Dedifferentiated amniotic fluid mesenchymal stem cell (primary cell): ENCODE measurements at regions not wholly inside any gene's neighbourhood (a gene's known extent, or its start where the extent isn't known, plus 50 kb on each side); places are given as distances from the start of the nearest gene placed in this dataset.
"Not testable (repeated sequence)": the region's sequence is repeated elsewhere in the genome, so short reads cannot be mapped to it uniquely, and the experiment has no call there.

ENCODE experiments used
- DNase-seq: peaks from one replicate; pipeline ENCODE4 v3.0.0-alpha.2; 2016; ENCODE audit errors: extremely low spot score

DNA sequence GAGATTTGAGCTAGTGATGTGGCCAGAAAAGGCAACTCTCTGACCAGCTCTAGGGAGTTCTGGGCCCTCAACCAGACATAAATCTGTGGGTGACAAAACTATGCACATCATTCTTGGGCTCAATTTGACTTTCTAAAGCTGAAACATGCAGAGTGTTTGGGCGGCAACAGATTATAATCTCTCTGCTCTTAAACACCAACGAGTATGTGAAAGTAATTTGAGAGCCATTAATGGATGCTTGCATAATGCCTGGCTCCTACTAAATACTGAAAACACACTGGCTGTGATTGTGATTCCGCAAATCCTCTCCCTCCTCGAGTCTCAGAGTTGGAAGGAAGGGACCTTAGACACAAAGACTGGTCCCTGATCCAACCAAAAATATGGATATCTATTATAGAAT lies 186.7 kb downstream of the UACA start:
- DNase-seq = no peak

DNA sequence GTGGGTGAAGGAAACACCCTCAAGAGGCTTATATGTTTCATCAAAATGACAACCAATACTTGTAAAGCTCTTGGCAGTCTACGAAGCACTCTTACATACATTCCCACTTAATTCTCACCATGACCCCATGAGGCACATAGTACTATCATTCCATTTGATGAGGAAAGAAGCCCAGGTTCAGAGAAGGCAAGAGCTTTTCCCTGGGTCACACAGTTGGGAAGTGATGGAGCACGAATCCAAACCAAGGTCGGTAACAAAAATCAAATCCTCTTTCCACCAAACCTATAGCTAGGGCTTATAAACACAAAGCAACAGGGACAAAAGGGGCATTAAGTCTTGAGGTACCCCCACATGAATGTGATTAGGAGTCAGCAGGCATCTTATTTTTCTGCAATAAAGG lies 187.1 kb downstream of the UACA start:
- DNase-seq = no peak

DNA sequence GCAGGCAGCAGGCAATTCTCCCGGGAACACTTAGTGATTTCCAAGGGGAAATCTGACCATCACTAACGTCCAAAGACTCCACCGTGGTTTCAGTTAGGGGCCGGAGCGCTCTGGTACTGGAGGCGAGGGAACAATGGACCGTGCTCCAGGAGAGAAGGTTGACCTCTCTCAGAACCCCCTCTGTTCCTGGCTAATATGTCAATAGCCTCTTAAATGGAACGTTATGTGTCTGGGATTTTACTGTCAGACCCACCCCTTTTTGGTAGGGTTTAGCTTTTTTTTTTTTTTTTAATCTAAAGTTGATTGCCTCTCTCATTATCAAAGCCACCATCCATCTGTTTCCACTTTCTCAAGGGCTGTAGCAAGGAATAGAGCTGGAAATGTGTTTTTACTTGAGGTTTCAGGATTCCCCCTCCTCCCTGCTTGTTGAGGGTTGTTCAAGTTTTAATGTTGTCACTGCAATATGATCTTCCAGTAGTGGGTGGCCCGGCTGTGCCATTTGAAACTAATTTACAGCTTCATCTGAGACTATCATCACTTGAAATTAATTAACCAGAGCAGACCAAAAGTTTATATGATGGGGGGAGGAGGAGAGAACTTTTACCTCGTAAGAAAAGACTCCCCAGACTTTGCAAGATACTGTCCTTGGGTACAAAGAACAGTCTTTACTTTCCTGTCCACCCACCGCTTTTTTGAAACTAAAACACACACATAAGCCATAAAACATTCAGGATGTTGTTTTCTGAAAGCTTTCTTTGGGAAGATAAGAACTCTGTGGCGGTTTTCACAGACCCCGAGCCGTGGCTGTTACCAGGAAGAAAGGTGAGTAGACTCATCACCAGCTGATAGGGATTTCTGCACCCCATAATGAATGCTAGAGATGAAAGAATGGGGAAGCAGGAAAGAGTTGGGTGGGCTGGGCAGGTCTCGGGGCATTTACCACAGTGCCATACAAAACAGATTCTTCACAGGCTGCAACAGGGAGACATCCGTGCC lies 187.8 kb downstream of the UACA start:
- peak; percentile 34 for DNase-seq

DNA sequence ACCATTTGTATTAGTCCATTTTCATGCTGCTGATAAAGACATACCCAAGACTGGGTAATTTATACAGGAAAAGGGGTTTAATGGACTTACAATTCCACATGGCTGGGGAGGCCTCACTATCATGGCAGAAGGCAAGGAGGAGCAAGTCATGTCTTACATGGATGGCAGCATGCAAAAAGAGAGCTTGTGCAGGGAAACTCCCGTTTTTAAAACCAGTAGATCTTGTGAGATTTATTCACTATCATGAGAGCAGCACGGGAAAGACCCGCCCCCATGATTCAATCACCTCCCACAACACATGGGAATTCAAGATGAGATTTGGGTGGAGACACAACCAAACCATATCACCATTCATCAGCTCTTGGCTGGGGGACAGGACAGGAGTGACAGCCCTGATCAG lies 189.0 kb downstream of the UACA start:
- DNase-seq = not testable (repeated sequence)

DNA sequence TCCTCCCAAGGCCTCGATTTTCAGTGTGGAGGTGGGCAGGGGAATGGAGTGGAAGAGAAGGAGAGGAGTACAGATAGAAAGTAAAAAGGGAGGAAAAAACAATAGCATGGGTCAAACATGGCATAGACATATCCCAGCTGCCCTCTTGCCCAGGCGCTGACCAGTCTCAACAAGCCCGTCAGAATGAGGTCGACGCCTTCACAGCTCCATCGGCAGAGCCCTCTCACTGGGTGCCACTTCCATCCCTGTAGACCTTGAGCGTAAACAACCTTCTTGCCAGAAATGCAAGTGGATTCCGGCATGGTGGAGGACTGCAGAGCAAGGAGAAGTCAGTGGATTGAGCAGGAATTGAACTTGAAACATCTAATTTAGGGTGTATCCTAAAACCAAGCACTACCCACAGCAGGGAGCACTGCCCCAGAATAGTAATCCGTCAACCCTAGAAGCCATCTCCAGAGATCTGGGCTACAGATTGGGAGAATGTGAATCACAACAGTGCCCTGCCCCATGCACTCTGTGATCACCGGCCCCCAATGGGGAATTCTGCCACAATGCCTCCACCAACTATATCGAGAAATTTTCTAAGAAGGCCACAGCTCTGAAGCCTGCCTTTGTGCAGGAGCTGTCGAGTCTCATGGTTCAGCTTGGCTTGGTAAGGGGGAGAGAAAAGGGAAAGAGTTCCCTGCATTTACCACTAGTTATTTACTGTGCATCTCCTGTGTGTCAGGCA lies 190.1 kb downstream of the UACA start:
- DNase-seq = no peak

DNA sequence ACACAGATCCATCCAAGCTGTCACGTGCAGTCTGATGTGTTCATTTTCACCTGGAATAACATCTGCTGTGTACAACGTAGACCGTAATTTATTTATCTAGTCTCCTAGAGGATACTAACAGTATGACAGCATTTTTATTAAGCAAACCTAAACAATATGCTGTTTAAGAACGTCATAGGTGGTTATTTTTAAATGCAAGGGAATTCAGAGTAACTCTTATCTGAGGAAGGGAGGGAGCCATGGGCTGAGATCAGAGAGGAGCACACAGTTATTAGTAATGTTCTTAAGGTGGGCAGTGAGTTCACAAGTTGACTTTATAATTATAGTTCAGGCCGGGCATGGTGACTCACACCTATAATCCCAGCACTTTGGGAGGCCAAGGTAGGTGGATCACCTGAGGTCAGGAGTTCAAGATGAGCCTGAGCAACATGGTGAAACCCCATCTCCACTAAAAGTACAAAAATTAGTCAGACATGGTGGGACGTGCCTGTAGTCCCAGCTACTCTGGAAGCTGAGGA lies 193.6 kb downstream of the UACA start:
- no peak for DNase-seq

DNA sequence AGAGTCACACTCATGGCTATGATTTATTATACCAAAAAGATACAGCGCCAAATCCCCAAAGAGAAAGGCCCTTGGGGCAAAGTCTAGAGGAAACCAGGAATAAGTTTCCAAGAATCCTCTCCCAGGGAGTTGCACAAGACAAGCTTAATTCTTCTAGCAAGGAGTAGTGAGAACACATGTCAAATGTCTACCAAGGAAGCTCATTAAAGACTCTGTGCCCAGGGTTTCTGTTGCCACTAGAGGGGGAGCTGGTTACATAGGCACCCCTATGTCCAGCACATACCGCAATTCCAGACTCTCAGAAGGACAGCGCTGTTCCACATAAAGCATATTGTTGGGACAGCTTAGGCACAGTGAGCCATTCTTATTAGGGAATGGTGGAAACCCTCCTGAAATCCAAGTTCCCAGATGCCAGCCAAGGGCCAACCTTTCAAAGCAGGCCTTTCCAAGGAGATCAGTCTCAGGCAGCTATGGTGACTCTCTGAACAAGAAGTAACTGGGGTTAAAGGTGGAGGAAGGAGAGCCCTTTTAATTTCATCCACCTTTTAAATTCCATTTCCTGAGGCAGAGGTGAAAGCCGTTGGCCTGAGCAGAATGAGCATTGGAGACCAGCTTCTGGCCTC lies 194.2 kb downstream of the UACA start:
- DNase-seq = peak; percentile 34

DNA sequence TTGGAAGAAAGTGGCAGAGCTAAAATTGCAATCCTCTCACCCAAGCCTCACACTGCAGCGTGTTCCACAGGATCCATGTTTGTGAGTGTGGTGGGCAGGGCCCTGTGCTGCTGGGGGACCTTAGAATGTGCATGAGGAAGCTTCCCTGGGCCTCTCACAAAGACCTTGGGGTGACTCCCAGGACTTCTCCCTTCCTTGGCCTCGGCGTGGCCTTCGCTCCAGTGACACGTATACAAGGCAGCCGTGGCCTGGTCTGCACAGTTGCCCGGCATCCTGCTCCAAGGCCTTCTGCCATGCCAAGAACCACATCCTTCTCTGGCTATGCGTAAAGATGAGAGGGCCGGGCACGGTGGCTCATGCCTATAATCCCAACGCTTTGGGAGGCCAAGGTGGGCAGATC lies 196.4 kb downstream of the UACA start:
- DNase-seq = no peak

DNA sequence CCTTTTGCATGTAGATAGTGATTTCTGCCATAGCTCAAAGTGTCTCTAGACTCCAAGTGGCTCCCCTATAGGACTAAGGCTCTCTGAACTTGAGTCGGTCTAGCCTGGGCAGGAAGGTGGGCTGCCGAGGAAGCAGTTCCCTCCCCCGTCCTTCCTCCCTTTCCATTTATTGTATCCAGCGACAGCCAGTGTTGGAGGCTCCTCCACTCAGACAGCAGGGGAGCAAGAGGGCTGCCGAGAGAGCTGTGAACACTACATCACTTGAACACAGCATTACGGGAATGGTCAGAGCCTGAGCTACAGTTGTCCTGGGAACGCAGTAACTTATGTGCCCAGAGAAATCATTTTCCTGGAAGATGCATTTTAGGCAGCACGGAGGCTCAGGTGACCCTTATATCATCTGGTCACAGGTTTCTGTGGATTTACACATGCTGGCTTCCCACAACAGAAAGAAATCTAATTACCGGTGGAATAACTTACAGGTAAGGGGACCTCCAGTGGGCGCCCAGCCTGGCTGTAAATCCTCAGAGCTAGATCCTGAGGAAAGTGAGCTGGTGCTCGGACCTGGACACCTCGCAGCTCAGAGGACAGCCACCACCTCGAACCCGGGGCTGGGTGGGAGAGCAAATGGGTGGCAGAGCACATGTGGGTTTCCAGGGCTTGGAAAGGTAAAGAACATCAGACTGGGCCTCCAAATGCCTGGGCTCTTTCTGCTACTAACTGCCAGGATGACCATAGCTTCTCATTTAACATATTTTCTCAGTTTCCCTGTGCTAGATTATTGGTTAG lies 197.1 kb downstream of the UACA start:
- no peak for DNase-seq

DNA sequence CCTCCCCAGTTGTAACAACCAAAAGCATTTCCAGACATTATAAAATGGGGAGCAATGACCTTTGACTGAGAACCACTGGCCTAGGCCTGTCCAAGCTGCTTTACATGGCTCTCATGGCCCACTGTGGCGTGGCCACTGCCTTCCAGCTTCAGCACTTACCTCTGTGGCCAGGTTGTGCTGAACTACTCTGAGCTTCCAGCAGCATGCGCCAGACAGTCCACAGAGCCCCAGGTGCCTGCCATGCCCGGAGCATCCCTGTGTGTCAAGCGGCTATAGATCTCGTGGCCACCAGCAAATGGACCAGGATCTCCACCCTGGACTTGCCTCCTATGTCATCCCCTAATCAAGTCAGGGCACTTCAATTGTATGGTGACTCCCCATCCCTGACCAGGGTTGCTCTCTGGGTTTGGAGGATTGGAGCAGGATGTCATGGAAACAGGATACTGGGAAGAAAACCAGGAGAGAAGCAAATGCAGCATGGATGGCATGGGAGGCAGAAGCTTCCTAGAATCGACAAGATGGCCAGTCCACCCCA lies 199.7 kb downstream of the UACA start:
- DNase-seq = no peak

DNA sequence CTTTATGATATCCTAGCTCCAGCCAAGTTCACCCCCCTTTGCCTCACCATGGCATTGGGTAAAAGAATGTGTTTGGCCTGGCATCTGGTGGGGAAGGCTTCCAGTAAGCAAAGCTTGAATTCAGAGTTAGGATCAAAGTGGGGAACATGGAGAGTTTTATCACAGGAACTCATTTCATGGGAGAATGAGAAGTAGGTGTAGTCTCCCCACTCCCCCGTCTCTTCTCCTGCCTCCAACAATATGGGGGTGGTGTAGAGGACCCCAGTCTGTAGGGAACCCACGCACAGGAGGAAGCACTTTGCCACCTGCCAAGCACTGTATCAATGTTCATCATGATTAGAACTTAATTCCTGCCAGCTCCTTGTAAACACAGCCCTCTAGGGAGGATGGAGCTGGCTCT lies 200.5 kb downstream of the UACA start:
- no peak for DNase-seq

DNA sequence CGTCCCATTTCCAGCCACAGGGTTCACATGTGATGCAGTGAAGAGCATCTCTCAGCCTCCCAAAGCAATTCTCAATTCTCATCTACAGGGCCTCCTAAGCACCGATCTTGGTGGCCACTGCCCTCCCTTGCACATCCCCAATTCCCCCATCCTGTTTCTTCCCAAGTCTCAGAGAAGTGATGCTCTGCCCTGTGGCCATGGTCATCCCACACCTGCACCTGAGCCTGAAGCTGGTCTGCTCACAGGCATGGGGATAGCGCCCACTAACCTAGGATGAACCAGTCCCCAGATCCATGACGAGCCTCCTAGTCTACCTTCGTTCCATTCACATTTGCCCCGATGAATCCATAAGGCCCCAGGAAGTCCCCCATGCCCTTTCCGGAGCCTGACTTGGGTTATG lies 201.5 kb downstream of the UACA start:
- no peak for DNase-seq

DNA sequence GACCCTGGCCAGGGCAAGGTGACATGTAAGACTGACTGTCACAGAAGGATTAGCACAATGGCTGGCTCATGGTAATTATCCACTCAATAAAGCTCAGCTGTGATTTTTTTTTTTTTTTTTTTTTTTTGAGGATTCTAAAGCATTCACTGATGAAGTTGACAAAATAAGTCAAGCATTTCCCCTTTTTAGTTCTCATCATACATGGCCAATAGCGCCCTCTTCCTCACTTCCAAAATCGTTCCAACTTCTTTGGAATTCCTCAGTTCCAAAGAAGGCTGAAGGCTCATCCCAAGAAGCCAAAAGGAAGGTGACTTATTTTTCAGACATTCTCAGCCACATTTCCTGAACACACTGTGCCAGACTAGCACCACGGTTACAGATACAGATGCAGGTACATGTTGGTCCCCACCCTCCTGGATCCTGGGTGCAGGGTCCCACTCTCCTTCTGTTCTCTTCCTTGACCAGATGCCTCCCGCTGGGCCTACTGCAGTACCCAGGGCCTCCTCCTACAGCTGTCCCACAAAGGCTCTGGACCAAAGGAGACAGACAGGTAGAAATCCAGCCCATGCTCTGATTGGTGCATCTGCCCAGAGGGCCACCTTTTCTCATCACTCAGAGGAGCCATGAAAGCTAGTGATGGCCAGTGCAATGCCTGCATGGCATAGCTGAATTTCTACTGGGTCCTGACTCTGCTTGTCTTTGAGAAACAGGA lies 202.6 kb downstream of the UACA start:
- no peak for DNase-seq

DNA sequence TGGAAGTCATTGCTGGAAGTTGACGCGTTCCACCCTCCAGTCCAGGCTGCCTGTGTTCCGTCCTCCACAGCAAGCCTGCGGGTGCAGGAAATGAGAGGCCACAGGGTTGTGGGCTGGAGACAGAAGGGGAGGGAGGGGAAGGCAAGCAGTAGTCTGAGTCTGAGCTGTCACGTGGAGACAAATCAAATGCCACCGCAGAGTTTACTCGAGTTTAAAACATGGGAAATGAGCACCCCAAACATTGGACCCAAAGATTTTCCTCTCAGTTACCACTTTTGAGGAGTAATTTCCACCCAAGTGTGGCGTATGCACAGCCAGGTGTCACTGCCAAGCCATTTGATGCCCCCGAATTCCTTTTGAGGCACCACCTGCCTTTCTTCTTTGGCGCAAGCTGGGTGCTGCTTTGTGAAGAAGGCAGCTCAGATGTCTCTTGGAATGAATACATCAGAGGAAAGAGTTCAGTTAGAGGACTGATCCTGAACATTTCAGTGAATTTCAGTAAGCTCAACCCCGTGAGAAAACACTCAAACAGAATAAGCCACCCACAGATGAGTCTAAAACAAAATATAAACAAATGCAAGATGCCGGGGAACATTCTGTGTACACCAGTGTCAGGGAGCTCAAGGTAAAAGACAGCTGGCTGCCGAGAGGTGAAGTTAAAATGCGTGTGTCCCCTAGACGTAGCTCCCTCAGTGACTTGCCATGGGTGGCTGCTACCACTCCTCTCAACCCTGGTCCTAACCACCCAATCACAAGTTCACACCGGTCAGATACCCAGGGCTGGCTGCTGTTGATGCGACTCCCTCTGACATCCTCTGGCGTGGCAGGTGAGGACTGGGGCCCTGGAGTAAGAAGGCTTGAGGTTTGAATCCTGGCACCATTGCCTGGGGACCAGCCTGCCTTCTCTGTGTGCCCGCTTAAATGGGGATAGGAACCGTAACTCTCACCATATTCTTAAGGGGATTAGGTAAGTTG lies 203.8 kb downstream of the UACA start:
- no peak for DNase-seq

DNA sequence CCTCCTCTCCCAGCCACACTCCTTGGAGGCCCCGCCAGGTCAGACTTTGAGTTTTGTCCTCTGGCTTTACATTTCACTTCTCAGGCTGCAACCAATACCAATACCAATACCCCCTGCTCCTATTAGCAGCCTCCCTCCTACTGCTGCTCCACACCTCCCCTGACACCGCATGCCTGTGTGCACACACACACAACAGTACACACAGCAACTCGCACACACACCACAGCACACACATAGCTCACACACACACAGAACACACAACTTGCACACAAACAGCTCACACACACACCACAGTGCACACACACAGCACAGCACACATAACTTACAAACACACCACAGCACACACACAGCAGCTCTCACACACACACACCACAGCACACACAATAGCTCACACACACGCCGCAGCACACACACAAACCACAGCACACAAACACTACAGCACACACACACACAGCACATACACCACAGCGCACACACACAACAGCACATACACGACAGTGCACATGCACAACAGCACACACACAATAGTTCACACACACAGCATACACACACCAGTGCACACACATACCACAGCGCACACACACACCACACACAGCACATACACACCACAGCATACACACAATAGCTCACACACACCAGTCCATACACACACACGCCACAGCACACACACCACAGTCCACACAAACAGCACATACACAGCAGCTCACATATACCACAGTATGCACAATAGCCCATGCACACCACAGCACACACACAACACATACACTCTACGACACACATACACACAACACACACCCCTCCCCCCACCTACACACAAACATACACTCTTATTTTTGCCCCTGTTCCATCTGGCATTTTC lies 204.7 kb downstream of the UACA start:
- DNase-seq = no peak

DNA sequence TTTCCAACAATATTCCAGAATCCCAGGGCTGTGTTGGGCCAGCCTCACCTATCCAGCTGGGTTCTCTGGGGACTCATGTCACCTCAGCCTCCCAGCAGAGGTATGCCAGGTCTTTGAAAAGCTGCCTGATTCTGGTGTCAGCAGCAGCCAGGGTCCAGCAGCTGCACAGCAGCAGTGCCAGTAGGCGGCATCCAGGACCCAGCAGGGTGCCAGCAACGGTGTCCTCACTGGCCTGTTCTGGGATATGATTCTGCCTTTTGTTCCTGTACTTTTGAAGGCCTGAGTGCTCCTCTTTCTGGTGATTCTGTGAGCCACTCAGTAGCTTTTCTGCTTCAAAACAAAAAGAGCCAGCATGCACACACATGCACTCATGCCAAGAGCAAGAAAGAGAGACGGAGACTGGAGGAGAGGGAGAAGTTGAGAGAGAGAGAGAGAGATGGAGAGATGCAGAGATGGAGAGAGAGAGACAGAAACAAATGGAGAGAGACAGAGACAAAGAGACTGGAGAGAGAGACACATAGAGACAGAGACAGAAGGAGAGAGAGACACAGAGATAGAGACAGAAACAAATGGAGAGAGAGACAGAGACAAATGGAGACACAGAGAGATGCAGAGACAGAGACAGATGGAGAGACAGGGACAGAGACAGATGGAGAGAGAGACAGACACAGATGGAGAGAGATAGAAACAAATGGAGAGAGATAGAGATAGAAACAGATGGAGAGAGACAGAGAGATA lies 205.7 kb downstream of the UACA start:
- no peak for DNase-seq

DNA sequence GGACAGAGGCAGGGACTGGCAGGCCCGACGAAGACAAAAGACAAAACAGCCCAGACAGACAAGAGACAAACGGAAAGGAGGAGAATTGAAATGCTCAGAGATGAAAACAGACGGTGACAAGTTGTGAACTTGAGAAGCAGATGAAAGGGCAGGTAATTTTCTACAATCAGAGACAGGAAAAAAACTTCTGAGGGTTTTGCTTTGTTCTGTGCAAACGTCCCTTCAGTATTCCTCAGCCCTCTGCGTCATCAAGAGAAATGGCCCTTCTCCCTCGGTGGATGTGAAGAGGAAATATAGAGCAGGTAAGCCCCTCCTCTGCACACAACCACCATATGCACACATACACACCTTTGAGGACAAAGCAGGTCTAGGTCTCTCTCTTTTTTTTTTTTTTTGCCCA lies 206.6 kb downstream of the UACA start:
- DNase-seq = no peak
